ENCODE measurements at regions not wholly inside any gene's neighbourhood (a gene's known extent, or its start where the extent isn't known, plus 50 kb on each side); places are given as distances from the start of the nearest gene placed in this dataset.
A peak's percentile ranks its signal among the peaks of the same experiment; 100 is the strongest.

- TF ChIP-seq, protein P1, sequence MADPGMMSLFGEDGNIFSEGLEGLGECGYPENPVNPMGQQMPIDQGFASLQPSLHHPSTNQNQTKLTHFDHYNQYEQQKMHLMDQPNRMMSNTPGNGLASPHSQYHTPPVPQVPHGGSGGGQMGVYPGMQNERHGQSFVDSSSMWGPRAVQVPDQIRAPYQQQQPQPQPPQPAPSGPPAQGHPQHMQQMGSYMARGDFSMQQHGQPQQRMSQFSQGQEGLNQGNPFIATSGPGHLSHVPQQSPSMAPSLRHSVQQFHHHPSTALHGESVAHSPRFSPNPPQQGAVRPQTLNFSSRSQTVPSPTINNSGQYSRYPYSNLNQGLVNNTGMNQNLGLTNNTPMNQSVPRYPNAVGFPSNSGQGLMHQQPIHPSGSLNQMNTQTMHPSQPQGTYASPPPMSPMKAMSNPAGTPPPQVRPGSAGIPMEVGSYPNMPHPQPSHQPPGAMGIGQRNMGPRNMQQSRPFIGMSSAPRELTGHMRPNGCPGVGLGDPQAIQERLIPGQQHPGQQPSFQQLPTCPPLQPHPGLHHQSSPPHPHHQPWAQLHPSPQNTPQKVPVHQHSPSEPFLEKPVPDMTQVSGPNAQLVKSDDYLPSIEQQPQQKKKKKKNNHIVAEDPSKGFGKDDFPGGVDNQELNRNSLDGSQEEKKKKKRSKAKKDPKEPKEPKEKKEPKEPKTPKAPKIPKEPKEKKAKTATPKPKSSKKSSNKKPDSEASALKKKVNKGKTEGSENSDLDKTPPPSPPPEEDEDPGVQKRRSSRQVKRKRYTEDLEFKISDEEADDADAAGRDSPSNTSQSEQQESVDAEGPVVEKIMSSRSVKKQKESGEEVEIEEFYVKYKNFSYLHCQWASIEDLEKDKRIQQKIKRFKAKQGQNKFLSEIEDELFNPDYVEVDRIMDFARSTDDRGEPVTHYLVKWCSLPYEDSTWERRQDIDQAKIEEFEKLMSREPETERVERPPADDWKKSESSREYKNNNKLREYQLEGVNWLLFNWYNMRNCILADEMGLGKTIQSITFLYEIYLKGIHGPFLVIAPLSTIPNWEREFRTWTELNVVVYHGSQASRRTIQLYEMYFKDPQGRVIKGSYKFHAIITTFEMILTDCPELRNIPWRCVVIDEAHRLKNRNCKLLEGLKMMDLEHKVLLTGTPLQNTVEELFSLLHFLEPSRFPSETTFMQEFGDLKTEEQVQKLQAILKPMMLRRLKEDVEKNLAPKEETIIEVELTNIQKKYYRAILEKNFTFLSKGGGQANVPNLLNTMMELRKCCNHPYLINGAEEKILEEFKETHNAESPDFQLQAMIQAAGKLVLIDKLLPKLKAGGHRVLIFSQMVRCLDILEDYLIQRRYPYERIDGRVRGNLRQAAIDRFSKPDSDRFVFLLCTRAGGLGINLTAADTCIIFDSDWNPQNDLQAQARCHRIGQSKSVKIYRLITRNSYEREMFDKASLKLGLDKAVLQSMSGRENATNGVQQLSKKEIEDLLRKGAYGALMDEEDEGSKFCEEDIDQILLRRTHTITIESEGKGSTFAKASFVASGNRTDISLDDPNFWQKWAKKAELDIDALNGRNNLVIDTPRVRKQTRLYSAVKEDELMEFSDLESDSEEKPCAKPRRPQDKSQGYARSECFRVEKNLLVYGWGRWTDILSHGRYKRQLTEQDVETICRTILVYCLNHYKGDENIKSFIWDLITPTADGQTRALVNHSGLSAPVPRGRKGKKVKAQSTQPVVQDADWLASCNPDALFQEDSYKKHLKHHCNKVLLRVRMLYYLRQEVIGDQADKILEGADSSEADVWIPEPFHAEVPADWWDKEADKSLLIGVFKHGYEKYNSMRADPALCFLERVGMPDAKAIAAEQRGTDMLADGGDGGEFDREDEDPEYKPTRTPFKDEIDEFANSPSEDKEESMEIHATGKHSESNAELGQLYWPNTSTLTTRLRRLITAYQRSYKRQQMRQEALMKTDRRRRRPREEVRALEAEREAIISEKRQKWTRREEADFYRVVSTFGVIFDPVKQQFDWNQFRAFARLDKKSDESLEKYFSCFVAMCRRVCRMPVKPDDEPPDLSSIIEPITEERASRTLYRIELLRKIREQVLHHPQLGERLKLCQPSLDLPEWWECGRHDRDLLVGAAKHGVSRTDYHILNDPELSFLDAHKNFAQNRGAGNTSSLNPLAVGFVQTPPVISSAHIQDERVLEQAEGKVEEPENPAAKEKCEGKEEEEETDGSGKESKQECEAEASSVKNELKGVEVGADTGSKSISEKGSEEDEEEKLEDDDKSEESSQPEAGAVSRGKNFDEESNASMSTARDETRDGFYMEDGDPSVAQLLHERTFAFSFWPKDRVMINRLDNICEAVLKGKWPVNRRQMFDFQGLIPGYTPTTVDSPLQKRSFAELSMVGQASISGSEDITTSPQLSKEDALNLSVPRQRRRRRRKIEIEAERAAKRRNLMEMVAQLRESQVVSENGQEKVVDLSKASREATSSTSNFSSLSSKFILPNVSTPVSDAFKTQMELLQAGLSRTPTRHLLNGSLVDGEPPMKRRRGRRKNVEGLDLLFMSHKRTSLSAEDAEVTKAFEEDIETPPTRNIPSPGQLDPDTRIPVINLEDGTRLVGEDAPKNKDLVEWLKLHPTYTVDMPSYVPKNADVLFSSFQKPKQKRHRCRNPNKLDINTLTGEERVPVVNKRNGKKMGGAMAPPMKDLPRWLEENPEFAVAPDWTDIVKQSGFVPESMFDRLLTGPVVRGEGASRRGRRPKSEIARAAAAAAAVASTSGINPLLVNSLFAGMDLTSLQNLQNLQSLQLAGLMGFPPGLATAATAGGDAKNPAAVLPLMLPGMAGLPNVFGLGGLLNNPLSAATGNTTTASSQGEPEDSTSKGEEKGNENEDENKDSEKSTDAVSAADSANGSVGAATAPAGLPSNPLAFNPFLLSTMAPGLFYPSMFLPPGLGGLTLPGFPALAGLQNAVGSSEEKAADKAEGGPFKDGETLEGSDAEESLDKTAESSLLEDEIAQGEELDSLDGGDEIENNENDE (IDR thresholded peaks at IDR 0.05; ENCODE audit: insufficient replicate concordance, low read length) = no peak
- TF ChIP-seq TAF1 (IDR thresholded peaks at IDR 0.05; ENCODE audit: low read depth, low read length) = no peak
- 0 out of 2 replicates have a peak, but pooled peaks have one; percentile 30 for TF ChIP-seq KDM1A (IDR thresholded peaks at IDR 0.05; ENCODE audit: borderline replicate concordance, low read length)
Observed at GRCh38 chr1:36609241-36610027, 126.7 kb upstream of the CSF3R start (continued).

Measured in H1 (cell line).